ENCODE measurements at regions not wholly inside any gene's neighbourhood (a gene's known extent, or its start where the extent isn't known, plus 50 kb on each side); places are given as distances from the start of the nearest gene placed in this dataset.

- DNase-seq (ENCODE audit: low read depth), result no peak
Observed at GRCh38 chr12:69061574-69061973, 128.6 kb upstream of the CPM start.

- DNase-seq (ENCODE audit: low read depth), result no peak
Observed at GRCh38 chr12:69062621-69063237, 129.8 kb upstream of the CPM start.

GRCh38 chr12:69064734-69065443, 131.9 kb upstream of the CPM start:
- no peak for DNase-seq (ENCODE audit: low read depth)

- no peak for DNase-seq (ENCODE audit: low read depth)
Observed at GRCh38 chr12:69065775-69066174, 132.8 kb upstream of the CPM start.

GRCh38 chr12:69066492-69067373, 133.8 kb upstream of the CPM start:
- DNase-seq (ENCODE audit: low read depth), result no peak

- DNase-seq (ENCODE audit: low read depth), result no peak
Observed at GRCh38 chr12:69067713-69068112, 134.7 kb upstream of the CPM start.

GRCh38 chr12:69068448-69068847, 135.5 kb upstream of the CPM start:
- DNase-seq (ENCODE audit: low read depth), result peak; percentile 90

GRCh38 chr12:69069479-69069878, 136.5 kb upstream of the CPM start:
- no peak for DNase-seq (ENCODE audit: low read depth)

GRCh38 chr12:69070319-69071090, 137.5 kb upstream of the CPM start:
- DNase-seq (ENCODE audit: low read depth), result peak; percentile 67

- no peak for DNase-seq (ENCODE audit: low read depth)
Observed at GRCh38 chr12:69071091-69071370, 138.1 kb upstream of the CPM start.

GRCh38 chr12:69073035-69073434, 140.1 kb upstream of the CPM start:
- no peak for DNase-seq (ENCODE audit: low read depth)

- no peak for DNase-seq (ENCODE audit: low read depth)
Observed at GRCh38 chr12:69074556-69075349, 141.8 kb upstream of the CPM start.

- DNase-seq (ENCODE audit: low read depth), result no peak
Observed at GRCh38 chr12:69083689-69084088, 150.7 kb upstream of the CPM start.

GRCh38 chr12:69084816-69085378, 151.9 kb upstream of the CPM start:
- DNase-seq (ENCODE audit: low read depth), result no peak

GRCh38 chr12:69085852-69086251, 152.9 kb upstream of the CPM start:
- no peak for DNase-seq (ENCODE audit: low read depth)

- DNase-seq (ENCODE audit: low read depth), result no peak
Observed at GRCh38 chr12:69087986-69088385, 151.4 kb upstream of the CPSF6 start.

- no peak for DNase-seq (ENCODE audit: low read depth)
Observed at GRCh38 chr12:69090722-69091121, 148.6 kb upstream of the CPSF6 start.

- DNase-seq (ENCODE audit: low read depth), result peak; percentile 30
Observed at GRCh38 chr12:69091442-69092017, 147.8 kb upstream of the CPSF6 start.

- no peak for DNase-seq (ENCODE audit: low read depth)
Observed at GRCh38 chr12:69092137-69092536, 147.2 kb upstream of the CPSF6 start.

GRCh38 chr12:69094606-69095216, 144.7 kb upstream of the CPSF6 start:
- DNase-seq (ENCODE audit: low read depth), result no peak

Data from HT1080 (cell line).